ENCODE measurements at regions not wholly inside any gene's neighbourhood (a gene's known extent, or its start where the extent isn't known, plus 50 kb on each side); places are given as distances from the start of the nearest gene placed in this dataset.
"Not testable (repeated sequence)": the region's sequence is repeated elsewhere in the genome, so short reads cannot be mapped to it uniquely, and the experiment has no call there.

DNA sequence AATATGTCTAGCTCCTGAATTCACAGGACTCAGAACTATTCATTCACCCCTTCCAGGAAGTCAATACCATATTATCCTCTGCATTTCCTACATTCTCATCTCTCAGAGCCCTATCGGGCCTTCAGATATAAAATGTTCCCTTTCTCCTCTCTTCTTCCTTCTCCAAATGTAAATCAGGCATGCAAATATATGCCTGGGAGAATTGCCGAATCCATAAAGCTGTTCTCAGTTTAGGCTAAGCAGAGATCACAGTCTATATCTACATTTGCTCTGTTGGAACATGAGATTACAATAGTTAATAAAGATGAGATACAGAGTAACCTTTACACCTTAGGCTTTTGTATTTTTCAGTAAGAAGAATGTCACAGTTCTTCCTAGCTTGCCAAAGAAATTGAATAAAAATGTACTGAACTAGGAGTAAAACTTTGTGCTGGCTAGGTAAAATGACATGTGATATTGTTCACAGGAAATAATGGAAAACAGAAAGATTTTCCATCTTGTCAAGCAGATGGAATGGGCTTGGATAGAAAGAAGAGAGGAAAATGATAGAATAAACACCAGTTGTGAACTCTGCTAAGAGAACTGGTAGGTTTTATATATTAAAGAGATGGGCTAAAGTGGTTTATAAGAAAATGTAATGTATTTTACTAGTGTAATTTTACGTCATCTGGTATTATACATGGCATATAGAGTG is 161.5 kb downstream of the NRIP1 start:
- no peak for DNase-seq

DNA sequence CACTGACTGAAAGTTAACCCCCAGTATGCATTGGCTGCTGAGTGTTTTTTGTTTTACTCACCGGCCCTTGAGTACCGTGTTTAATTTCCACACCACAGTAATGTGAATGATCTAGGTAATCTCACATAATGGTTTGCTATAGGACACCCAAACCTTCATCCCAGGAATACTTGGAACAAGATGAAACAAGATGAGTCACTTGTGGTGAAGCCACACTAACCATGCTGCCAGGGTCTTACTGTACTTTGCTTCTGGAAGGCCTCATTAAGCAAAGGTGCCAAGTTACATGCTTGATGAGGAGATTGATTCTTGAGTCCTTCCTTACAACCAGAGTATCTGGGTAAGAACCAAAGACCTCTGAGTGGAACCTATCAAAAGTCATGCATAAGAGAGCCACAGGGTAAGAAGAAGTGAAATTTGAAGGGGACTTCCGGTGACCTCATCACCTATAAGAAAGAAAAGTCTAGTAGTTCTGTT is 163.3 kb downstream of the NRIP1 start:
- no peak for DNase-seq

DNA sequence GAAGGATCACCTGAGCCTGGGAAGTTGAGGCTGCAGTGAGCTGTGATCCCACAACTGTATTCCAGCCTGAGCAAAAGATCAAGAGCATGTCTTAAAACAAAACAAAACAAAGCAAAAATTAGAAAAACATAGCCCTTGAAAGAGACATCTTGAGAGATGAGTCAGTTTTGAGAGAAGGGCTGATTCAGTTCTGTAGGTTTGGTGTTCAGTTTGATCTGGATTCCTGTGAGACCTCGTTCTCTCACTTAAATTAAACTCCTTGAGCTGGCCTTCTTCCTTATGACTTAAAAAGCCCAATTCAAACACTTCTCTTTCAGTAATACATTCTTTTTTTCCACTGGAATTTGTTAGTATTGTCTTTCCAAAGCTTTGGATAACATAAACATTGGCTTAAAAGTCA is 164.2 kb downstream of the NRIP1 start:
- no peak for DNase-seq

DNA sequence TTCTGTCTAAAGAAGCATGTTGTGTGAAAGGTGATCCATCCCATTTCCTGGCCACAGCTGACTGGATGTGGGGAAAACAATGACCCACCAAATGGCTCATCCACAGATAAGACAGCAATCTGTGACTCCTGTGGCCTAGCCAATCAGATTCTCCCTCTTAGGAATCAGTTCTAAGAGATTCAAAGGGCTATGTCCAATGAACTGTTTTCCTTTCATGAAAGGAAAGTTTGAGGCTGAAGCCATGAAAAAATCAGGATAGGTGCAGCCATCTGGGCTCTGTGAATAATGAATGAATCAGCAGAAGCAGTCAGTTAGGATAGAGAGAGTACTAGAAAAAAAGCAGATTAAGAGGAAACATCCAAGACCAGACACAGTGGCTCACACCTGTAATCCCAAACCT is 164.7 kb downstream of the NRIP1 start:
- no peak for DNase-seq

DNA sequence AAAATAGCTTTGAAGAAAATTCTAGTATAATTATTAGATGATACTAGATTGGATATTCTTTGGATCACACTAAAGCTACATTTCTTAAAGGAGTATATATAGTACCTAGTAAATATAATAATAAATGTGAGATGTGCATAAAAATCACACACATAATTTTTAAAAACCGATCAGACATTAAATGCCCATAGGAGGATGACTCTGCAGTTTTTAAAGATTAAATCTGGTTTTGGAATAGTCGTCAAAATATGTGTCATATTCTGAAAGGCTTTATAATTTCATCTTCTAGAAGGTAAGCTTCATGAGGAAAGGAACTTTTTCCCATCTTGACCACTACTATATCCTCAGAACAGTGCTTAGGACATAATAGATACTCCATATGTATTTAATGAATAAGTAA is 169.0 kb downstream of the NRIP1 start:
- DNase-seq: no peak

DNA sequence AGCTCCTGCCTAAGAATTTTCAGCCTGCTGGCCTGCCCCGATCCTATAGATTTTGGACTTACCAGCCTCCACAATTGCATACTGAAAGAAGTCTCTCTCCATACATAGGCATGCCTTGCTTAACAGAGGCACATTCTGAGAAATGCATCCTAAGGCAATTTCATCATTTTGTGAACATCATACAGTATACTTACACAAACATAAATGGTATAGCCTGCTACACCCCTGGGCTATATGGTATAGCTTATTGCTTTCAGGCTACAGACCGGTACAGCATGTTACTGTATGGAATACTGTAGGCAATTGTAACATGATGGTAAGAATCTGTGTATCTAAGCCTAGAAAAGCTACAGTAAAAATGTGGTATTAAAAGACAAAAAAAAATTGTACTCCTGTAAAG is 174.7 kb downstream of the NRIP1 start:
- DNase-seq: no peak

DNA sequence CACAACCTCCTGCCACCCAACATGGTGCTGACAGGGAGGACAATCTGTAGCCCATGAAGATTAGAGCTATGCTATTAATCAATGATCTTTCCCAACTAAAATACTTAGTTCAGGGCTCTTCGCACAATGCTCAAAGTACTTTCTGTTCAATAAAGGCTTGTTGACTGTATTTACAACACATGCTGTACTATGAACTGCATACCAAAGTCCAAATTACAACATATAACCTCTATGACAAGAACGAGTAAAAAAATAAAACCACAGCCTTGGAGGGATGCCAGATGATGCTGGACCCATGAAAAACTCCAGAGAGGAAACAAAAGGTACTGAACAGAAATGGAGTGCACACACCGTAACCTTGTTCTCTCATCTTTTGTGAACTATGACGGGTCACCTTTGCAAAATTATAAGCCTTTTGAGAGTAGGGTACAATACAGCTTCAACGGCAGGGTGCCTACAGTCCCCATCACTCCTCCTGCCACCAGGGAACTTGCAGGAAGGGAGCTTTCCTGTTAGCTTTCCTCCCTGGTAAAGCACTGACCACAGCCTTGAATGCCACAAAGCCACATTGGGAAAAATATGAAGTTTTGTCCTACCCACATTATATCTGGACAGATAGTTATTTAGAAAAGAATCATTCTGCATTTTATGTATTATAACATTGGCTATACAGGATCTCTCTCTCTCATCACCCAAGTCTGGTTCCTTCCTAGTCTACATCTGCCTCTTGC is 175.6 kb downstream of the NRIP1 start:
- no peak for DNase-seq

DNA sequence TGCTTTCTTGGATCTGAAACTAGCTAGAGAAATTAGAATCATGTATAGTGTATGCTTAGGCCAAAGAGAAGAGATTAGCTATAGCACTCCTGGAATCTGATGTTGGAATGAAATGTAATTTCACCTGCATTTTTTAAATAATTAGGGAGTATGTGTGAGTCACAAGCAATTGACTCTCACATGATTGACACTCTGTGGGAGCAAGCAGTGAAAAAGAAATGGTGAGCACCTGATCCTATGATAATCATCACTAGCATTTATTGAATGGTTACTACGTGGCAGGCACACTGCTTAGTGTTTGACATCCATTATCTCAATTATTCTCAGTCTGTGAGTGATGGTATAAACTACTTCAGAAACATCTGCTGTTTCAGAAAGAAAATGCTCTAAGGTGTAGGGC is 176.6 kb downstream of the NRIP1 start:
- DNase-seq: no peak

DNA sequence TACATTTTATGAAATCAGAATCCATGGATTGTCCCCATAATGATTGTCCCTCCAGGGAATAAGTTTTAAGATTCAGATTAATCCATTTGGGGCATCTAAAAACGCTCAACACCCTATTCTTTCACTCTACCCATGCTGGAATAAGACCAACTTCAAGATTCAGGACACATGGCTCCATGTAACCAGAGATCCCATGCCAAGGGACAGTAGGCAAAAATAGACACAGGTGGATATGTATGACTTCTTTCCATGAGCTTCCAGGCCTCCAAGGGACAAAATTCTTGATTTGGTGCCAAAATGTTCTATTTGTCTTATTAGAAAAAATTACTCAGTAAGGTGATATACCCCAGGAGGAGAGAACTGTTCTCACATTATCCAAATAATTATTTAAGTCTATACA is 178.8 kb downstream of the NRIP1 start:
- no peak for DNase-seq

DNA sequence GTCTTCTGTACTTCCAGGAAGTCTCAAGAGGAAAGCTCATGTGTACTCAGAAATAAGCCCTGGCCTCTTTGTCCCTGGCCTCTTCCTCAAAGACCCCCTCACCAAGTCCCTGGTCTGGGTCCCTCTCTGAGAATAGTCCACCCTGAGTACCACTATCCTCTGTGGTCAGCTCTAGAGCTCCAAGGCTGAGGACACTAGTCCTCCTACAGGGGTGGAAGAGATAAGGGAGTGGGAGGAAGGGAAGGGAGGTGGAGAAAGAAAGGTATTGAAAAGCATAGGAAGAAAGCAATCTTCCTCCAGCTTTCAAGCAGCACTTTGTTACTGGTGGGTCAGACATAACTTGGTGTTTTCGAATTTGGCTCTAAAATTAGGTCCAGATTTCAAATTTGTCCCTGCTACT is 181.4 kb downstream of the NRIP1 start:
- no peak for DNase-seq

DNA sequence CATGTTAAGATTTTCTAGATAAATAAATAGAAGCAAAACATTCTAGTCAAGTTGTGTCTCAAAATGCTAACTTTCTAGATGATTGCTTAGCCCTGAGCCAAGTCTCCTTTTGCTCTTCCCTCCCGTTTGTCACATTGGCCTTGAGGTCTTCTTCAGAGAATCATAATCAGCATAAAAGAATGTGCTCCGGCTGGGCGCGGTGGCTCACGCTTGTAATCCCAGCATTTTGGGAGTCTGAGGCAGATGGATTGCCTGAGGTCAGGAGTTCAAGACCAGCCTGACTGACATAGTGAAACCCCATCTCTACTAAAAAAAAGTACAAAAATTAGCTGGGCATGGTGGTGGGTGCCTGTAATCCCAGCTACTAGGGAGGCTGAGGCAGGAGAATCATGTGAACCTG is 182.3 kb downstream of the NRIP1 start:
- DNase-seq: not testable (repeated sequence)

DNA sequence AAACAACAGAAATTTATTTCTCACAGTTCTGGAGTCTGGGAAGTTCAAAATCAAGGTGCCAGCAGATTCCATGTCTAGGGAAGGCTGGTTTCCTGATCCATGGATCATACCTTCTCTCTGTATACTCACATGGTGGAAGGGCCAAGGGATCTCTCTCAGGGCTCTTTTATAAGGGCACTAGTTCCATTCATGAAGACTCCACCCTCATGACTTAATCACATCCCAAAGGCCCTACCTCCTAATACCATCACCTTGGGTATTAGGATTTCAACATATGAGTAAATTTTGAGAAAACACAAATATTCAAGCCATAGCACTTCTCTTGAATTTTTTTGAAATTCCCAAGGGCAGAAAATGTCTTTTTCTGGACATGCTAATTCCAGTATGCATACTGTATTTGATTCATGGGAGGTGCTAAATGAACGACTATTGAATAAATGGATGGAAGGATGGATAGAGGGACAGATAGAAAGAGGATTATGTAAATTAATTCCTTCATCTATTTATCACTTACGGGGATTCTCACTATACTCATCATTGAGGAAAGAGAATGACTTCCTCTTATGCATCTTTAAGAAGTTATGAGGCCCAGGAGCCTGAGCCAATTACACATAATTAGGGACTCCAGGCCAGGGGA is 182.8 kb downstream of the NRIP1 start:
- no peak for DNase-seq

DNA sequence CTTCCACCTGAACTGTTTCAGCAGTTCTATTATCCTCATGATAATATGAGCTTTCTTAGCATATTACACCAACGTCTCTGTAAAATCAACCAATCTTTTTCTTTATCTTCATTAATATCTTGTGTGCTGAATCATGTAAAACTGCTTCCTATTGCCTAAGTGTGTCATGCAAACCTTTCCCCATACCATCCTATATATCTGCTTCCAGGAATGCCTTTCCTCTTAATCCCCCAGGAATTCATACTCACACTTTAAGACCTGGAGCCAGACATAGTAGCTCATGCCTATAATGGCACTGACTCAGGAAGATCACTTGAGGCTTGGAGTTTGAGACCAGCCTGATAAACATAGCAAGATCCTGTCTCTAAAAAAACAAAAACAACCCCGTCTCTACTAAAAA is 183.9 kb downstream of the NRIP1 start:
- no peak for DNase-seq

DNA sequence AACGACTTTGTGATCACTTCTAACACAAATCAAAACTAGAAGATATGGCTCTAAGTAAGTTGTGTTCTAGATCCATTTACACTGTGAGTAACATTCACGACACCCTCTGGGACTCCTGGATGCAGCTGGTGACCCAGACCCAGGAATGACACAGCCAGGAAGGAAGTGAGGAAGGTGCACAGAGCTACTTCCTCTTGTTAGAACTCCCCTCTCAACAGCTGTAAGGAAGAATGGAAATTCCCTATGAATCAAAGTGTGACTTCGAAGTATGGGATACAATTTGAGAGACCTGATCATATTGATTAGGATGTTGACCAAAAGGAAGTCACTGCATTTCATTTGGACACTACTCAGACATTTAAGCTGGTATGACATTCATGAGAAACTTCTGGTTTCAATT is 185.3 kb downstream of the NRIP1 start:
- no peak for DNase-seq

DNA sequence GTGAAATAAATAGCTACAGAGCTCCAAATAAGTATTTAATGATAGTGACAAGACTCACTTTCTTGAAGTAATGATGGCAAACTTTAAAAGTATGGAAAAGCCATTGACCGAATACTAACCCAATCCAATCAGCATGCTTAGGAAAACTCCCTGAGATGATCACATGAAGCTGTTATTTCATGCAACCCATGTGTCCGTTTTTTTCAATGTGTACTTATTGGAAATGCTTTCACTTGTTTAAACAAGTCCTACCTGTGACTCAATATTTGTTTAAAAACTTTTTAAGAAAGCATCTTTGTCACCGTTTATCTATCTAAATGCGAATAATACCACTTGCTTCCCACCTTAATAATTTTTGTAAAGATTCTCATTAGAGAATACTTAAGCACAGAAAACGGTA is 185.8 kb downstream of the NRIP1 start:
- DNase-seq: no peak

DNA sequence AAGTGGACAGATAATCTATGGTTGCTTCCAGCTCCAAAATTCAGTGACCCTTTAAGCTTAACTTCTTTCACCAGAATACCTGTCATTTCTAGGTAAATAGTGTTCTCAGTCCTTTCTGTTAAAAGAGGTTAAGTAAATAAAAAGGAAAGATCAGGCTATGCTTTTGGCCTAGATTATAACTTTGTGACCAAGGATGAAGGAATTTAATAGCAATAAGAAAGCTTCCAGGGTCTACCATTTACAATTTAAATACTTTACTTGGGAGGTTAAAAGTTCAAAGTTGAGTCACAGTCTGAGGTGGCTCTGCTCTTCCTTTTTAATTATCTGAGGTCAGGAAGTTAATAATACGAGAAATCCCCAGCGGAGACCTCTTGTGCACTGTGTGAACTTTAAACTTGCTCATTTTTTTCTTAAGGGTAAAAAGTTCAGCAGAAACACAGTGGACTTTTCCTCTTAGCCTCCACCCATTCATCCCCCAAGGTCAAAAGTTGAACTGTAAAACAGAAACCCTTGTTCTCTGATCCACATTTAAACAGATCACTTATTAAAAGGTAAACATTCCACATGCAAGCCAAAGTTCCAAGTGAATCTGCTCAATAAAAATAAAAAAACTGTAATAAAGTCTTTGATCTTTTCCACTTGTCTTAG is 187.1 kb downstream of the NRIP1 start:
- no peak for DNase-seq

DNA sequence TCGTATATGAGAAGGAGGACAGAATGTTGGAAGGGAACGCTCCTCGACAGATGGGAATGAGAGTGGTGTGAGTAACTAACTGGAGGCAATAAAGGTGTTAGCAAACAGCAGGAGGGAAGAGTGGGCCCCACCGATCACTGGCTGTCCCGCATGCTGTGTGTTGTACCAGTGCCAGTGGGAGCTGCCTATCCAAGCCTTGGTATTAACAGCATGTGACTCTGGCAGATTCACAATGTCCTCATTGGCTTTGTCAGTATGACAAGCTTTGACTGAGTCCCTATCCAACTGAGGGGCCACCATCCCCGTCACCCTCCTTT is 188.3 kb downstream of the NRIP1 start:
- DNase-seq: no peak

DNA sequence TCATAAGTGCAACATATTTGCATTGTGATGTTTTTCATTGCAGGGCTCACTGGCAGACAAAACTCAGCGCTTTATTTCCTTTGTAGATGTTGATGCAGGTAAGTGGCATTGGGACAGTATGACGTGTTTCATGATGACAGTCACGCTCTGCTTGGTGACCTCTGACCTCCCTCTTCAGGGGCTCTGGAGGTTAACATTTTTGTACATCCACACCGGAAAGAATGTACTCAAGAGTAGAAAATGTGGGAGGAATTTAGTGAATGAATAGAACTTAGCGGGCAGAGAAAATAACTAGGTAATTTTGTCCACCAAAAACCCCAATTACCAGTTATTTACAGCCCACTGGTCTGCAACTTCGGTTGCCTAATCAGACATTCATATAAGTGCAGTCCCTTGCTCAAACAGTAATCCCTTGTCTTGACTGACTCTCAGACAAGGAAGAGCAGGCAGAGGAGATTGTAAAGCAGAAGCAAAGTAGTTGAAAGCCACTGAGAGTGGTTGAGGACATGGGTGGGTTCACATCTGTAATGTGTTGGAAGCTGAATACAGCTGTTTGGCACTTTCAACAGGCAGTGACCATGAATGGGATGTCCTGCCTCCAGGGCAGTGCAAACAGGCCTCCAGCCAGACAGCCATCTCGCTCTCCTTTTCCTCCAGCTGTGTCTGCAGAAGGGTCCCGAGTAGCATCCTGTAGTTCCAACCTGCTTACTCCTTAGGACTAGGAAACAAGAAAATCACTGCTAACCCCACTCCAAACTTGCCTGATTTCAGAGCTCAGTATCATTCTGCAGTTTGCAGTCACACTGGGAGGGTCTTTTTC is 188.9 kb downstream of the NRIP1 start:
- no peak for DNase-seq

DNA sequence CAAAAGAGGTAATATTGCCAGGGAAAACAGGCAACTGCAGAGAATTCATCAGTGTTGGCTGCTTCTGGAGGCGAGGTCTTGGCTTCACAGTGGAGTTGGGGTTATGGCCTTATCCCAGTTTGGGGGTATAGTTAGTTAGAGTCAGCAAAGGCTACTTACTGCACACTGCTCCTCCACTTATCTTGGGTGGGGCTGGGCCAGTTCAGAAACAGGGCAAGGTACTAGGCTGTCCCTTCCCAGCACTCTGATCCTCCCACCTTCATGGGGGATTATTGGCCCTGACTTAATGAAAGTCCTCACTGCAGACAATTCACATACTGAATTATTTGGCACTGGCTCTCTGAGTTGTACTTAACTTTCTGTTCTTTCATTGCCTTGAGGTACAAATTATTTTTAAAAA is 189.6 kb downstream of the NRIP1 start:
- no peak for DNase-seq

DNA sequence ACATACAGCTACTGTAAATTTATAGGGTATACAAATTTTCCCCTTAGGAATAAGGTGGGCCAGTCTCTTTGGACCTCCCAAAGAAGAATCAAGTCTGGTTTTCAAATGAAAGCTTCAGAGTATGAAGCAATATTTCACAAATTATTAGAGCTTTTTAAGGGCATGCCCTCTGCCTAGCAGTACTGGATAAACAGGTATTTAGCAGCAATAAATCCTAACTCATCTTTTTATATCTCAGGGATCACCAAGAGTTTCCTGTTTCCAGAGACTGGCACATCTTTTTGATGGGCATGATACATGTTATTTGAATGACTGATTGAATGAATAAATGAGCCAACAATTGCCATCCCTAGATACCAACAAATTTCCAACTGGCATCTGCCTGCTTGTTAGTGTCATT is 190.4 kb downstream of the NRIP1 start:
- DNase-seq: no peak

DNA sequence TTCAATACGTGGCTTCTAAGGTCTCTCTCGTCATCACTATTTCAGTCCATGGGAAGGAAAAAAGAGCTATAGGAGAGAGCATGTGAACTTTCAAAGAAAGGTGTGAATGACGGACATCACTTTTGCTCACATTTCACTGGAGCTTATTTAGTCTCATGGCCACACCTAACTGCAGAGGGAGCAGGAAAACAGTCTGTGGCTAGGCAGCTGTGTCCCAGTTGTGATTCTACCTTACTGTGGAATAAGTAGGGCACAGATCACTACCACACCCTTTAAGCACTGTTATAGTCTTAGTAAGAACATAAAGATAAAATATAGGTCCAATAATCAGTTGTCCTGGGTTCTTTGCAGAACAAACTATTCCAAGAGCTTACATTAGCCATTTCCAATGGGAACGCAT is 192.9 kb downstream of the NRIP1 start:
- DNase-seq: no peak

DNA sequence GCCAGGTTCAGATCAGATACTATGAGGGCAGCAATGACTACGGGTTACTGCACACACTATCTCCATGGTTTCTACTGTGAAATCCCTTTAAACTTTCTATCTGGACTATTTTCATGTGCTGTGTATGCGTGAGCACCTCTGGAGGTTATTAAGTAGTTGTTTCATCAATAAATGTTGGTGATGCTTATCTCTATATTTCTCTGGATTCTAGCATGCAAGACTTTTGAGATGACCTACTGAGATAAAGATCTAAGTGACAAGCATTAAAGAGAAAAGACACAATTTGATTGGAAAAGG is 194.0 kb downstream of the NRIP1 start:
- no peak for DNase-seq

Data from COR-L47 (cell line).